NCI-H1092 treated with DMSO at 0.1 percent for 48 hours (cell line): ENCODE measurements at regions not wholly inside any gene's neighbourhood (a gene's known extent, or its start where the extent isn't known, plus 50 kb on each side); places are given as distances from the start of the nearest gene placed in this dataset.

ENCODE experiments used
- DNase-seq: peaks from one replicate; lab custom pipeline; 2025; lab: John Stamatoyannopoulos, UW

DNA sequence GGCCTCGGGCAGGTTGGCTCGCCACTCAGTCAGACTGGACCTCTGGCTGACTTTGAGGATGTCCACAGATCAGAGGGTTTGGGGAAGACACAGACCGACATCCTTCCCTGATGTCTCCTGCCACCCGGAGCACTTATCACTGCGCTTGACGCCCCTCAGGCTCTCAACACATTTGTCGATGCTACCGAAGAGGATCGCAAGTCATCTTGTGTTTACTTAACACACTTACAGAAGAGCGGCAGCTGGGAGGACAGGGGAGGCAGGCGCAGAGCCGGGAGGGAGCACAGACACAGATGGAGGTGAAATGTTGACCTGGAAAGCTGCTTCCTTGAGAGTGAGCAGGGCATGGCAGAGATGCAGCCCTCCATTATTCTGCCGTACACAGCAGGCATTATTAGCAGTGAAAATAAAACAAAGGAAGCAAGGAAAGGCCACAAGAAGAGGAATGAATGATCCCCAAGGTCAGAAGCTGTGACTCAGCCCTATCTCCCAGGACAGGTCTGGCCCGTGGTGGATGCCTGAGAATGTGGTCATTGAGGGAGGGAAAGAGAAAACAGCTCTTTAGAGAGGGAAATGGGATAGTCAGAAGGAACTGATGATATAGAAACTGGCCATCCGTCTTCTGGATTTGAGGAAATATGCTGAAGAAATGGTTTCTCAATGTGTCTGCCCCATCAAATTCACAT is 549.5 kb upstream of the ARGLU1 start:
- DNase-seq, result no peak

DNA sequence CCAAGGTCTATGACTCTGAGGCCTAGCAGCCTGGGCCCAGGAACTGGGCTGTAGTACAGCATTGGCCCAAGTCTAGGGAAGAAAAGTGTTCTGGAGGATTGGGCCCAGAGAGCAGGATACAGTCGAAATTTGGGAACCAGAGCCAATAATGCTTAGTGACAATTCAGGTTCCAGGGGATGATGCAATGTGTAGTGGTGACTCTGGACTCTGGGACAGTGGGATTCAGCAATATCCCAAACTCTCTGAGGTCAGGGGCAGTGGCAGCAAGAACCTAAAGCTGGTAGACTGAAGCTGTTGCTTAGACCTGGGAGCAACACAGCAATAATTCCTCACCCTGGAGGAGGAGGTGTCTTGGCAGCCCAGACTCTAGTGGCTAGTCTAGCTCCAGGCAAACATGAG is 545.5 kb upstream of the ARGLU1 start:
- no peak for DNase-seq

DNA sequence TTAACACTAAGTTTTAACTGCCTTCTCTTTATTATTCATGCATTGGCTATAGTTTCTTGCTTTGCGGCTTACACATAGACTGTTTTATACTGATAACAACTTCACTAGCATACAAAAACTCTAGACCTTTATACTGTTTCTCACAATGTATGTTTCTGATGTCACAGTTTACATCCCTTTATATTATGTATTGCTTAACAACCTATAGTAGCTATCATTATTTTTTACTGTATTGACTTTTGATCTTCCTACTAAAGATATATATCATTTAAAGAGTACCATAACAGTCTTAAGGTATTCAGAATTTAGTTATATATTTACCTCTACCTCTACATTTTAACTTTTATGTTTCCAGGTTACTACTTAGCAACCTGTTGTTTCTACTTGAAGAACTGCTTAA is 543.3 kb upstream of the ARGLU1 start:
- DNase-seq, result no peak

DNA sequence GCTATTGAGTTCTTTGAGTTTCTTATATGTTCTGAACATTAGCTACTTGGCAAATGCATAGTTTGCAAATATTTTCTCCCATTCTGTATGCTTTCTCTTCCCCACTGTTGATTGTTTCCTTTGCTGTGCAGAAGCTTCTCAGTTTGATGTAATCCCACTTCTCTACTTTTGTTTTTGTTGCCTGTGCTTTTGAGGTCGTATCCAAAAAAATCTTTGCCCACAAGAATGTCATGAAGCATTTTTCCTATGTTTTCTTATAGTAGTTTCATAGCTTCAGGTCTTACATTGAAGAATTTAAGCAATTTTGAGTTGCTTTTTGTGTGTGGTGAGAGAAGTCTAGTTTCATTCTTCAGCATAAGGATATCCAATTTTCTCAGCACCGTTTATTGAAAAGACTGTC is 536.7 kb upstream of the ARGLU1 start:
- DNase-seq, result no peak

DNA sequence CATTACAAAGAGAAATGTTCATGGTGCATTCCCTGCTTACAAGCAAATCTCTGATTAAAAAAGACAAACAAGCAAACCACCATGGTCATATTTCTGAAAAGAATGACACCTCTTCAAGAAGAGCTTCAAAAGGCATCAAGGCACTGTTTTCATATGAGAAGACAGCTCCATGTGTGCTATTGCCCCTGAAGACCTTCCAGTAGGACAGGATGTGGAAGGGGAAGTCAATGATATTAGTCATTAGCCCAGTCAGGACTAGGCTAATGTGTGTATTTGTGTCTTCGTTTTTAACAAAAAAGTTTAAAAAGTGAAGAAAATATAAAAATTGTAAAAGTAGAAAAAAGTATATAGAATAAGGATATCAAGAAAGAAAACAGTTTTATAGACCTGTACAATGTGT is 534.7 kb upstream of the ARGLU1 start:
- no peak for DNase-seq

DNA sequence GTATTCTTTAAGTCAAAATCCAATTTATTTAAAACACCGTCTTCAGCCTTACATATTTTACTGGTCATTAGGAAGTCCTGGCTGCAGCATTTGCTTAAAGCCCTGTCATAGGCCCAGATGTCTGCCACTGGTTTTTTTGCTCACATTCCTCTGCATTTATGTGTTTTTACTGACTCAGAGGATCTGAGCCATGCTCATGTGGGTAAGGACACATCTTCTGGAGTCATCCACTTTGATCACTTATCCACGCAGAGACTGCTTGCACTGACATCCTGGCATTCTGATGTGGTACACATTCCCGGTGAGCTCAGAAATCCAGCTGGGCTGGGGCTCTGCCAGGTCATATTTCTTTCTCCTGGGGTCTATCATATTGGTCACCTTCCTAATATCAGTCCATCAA is 531.7 kb upstream of the ARGLU1 start:
- no peak for DNase-seq

DNA sequence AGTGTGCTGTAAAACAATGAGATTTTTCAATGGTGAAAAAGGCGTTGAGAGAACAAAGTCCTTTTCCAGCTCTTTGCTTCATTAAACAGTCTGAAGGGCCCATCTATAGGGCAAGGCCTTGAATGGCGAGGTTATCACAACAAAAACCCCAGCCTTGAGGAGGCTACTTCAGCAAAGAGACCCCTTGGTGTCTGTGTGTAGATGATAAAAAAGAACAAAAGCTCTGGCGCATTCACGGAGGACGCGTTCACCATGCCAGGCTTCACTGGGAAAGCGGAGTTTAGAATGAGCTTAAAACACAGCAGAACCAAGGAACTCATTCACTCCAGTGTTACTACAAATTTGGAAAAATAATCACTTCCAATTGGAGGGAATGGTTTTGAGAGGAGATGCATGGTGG is 530.0 kb upstream of the ARGLU1 start:
- DNase-seq, result no peak

DNA sequence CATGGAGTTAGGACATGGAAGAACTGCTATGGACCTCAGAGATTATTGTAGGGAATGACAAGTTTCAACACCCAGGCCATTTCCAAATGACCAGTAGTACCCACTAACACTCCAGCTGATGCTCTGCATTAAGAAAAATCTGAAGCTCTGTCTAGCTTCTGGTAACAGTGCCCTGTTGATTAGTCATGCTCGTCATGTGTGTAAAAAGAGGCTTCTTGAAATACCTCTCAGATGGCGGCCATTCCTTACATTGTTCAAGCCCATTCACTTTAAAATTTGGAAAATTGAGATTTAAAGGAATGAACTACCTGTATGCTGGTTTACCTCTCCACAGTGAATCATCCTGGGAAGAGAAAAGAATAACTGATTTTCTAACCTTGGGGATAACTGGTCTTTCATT is 527.9 kb upstream of the ARGLU1 start:
- DNase-seq, result no peak

DNA sequence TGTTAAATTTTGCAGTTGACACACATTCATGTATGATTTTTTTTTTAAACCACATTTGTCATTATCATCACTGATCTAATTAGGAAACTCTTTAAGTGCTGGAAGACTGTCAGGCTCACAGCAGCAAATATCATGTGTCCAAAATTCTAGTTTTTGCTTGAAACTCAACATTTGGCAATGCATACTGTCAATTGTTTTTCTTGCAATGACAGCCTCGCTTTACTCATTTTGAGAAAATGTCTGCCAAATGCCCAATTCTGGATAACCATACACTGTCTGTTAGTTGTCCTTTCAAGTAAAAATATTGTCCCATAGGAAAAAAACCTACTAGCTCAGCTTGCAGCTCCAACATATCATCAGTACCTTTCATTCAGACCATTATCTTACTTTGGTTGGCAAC is 523.9 kb upstream of the ARGLU1 start:
- no peak for DNase-seq

DNA sequence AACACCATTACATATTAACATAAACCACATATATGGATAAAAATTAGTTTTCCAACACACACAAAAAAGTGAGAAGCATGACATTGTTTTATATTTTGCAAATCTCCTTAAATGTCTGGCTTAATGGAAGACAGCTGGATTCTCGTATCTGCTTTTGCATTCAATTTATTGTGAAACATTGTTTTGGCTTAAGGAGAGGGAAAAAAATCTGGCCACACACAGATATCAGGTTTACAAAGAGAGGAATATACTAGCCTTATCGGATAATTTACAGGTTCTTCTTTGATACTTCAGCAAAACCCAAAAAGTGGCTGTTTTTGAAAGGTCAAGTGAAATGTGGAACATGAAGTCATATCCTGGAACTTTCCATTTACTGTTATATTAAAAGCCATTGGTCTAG is 523.5 kb upstream of the ARGLU1 start:
- DNase-seq, result no peak

DNA sequence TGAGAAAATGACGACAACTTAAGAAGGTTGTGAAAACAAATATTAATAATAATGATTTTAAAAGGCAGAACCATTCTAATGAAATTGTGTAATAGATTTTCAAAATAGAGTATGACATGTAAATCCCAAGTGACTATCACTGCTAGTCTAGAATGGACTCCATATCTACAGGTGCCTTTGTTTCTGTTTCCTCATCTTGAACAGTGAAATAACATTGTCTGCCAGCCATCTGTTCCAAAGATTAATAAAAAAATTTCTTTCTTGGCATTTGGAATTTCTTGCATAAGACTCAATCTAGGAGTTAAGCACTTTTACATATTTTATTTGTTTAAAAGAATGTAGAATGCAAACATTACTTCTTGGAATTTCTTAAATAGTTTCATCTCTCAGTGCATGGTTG is 520.1 kb upstream of the ARGLU1 start:
- DNase-seq, result no peak

DNA sequence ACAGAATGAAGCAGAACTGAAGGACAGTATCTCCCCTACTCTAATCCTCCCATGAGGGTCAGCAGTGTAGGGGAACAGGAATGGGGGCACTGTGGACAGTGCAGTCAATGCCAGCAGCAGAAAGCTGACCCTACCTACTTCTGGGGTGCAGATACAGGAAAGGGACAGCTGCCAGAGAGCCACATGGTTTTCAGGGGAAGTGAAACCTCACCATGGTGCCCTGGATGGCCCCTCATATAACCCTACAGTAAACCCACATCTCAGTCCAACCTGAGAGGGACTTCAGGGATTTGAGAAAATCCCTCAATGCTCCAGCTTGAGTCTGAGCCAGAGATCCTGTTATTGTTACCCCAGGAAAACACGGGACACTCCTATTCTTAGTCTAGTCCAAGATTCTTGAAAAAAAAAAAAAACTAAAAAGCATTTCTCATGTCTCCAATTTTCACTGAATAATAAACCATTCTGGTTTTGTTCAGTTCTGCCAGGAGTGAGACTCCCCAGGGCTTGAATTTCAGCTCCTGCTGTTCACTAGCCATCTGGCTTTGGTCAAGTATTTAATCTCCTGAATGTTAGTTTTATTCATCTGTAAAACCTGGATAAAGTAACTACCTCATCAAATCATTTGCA is 511.6 kb upstream of the ARGLU1 start:
- DNase-seq, result no peak

DNA sequence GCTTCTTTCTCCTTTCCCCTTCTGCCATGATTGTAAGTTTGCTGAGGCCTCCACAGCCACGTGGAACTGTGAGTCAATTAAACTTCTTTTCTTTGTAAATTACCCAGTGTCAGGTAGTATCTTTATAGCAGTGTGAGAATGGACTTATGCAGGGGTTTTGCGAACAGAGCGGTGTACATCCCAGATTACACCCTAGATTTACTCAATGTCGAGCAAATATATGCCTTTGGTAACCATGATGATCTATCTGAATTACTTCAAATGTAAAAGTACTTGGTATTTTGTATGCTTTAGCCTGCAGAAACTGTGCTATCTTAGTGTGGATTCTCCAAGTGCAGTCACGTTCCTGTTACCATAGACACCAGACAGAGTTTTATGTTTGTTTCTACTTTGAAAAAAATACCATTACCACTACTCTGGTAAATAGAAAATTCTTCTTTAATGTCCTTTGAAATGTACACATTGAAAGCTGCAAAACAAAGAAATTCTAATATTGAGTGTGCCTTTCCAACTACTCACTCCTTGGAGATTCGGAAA is 510.4 kb upstream of the ARGLU1 start:
- no peak for DNase-seq

DNA sequence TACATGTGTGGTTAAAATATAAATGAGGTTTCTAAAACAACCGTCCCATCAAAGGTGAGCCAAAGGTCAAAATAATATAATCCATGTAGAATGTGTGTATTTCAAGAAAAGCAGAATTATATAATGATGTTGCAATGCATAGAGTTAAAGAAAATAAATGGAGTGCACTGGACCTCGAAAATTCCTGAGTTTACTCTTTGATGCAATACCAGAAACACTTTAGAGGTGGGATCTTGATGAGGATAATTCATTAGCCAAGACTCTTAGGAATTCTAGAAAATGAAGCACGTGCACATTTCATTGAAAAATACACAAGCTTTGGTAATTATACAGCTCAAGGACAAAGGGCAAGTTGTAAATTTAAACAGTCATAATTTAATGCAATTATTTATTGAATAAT is 508.9 kb upstream of the ARGLU1 start:
- DNase-seq, result no peak

DNA sequence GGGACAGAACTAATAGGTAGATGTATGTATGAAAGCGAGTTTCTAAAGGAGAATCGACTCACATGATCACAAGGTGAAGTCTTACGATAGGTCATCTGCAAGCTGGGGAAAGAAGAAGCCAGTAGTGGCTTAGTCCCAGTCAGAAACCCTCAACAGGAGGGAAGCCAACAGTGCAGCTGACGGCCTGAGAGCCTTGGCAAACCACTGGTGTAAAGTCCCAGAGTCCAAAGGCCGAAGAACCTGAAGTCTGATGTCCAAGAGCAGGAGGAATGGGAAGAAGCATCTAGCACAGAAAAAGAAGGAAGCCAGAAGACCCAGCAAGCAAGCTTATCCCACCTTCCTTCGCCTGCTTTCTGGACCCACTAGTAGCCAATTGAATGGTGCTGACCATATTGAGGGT is 507.6 kb upstream of the ARGLU1 start:
- DNase-seq, result no peak

DNA sequence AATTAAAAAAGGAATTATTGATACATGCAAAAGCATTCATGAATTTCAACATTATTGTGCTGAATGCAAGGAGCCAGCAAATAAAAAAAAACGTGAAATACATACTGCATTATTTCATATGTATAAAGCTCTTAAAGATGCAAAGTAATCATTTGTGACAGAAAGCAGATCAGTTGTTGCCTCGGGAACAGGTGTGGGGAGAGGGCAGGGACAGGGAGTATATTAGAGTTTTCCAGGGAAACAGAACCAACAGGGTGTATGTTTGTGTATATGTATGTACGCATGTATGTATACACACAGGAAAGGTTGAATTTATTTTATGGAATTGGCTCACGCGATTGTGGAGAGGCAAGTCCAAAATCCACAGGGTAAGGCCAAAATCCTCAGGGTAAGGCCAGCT is 502.9 kb upstream of the ARGLU1 start:
- no peak for DNase-seq

DNA sequence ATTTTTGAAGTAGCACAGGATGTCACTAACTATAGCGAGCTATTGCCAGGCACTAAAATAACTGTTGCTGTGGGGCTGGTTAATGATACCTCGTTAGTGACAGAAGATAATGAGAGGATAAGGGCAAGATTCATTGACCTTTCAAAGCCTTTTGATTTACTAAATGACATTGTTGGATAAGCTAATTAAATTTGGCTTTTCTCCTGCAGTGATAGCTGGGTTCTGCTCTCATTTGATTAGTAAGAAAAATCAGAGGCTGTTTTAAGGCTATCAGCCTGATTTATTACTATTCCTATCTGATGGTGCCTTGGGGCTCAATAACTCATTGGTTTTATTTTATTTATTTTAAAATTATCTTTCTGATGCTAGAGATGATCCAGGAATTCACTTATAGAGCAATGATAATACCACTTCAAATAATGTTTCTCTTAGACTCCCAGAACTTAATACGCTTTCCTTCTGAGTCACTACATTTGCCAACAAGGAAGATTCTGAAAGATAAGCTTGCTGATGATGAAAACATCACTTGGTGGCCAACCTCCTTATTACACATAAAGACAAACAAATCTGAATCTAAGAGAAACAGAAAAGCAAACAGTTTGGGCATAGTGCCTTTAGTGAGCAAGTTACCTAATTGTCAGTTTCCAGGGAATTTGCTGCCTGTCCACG is 501.3 kb upstream of the ARGLU1 start:
- no peak for DNase-seq

DNA sequence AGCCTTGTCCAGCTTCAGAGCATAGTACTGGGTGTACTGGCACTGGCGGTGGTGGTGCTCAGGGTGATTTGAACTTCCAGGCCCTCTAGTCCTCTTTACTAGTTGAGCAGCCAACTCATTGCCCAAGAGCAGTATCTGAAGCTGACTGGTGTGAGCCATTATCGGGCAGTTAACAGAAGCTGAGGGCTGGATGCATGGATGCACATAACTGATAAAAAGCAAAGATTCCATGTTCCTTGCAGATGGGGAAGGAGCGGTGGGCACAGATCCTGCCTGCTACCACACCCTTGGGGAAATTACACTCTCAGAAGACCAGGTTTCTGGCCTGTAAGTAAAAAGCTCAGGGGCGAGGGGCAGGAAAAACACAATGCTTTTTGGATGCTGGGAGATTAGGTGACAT is 499.4 kb upstream of the ARGLU1 start:
- DNase-seq, result no peak

DNA sequence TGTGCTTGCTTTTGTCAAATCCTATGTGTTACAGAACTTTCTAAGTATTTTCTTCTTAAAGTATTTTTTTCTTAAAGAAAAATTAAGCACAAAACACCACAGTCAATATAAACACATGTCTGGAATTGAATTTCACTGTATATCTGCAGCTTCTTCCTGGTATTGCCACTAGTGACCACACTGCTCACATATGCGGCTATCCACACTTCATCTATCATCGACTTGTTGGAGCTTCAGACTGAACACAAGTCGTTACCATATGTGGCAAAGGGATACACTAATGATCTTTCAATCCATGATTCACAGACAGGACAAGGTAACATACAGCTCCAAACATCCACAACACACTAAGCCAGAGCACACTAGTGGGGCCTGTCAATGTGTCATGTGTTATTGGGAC is 498.4 kb upstream of the ARGLU1 start:
- no peak for DNase-seq

DNA sequence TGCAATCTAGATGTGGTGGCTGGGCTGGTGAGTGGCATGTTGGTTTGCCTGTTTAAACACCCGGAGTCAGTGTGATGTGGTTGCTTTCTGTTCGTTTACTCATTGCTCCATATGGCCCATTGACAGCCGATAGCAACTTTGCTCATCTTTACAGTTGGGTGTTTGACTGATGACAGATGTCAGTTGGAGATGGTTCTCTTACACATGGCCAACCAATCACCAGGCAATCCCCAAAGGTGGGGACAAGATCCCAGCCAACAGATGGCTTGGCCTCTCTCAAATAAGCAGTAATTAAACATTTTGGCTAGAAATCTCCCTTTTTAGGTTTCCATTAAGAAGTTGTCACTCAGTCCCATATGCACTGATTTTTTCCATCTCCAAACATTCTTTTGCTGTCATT is 497.1 kb upstream of the ARGLU1 start:
- no peak for DNase-seq

DNA sequence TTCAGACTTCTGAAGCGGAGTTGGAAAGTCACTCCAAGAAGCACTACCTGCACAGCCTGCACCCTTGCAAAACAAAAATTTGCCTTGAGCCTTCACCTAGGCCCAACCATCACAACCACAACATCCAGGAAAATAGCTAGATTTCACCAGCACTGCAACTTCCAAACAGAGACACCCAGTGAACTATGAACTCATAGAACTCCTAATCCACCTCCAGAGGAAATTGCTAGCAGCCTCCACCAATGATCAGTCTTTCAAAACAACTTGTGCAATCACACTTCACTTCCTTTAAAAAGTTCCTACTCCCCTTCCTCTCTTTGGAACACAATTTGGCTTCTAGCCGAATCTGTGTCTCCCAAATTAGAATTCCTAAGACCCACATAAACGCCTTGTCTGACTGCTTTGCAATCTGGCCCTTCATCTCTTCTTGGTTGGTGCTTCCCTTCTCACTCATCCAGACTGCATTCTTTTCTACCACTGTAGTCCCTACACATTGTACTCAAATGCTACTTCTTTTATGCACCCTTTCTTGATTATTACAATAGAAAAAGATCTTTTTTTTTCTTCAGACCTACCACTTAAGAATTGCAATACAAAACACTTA is 489.2 kb upstream of the ARGLU1 start:
- no peak for DNase-seq

DNA sequence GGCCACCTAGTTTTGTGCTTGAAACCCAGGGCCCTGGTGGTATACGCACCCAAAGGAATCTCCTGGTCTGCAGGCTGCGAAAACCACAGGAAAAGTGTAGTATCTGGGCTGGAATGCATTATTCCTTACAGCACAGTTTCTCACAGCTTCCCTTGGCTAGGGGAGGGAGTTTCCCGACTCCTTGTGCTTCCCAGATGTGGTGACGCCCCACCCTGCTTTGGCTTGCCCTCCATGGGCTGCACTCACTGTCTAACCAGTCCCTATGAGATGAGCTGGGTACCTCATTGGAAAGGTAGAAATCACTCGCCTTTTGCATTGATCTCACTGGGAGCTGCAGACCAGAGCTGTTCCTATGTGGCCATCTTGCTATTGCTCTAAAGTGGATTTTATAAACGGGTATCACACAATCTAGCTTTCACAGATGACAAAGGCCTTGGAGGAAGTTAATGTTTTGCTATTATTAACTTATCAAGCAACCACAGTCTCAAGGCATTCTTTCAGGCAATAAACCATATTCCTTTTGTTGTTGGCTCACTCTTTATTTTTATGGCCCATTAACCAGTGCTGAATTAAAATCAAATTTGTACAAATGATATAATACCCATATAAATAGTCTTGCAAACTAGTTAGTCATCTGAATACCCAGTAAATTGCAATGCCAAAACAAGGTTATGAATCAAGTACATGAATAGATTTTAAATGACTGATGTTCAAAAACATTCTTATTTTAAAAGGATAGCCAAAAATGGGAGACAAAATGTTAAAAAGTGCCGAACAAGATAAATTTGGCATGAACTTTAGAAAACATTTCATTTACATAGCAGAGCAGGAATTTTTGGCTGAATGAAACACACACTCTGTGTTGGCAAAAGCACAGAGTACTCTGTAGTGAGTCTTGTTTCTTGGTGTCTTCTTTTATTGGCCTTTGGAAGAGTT is 475.4 kb upstream of the ARGLU1 start:
- no peak for DNase-seq
